Astrocyte of the spinal cord (primary cell): ENCODE measurements at regions not wholly inside any gene's neighbourhood (a gene's known extent, or its start where the extent isn't known, plus 50 kb on each side); places are given as distances from the start of the nearest gene placed in this dataset.

Experiments used
- DNase-seq: peaks from one replicate; pipeline ENCODE4 v3.0.0; 2011; ENCODE audit warnings: low read depth, low spot score
- H3K4me3 ChIP-seq: 2 replicates; pipeline ENCODE4 v1.5.1; 2011; ENCODE audit warnings: low read depth, mild to moderate bottlenecking, low read length, moderate library complexity
- in situ Hi-C: cut with HindIII; loops from 2 replicates; pipeline ENCODE4 v1.10.0; 2017; ENCODE audit warnings: low sequenced_read_pairs
- TF ChIP-seq, protein P1 (sequence below): IDR thresholded peaks from 2 replicates; pipeline ENCODE4 v1.5.1; 2012; ENCODE audit warnings: low read depth, mild to moderate bottlenecking, low read length, inconsistent platforms

- DNase-seq = peak; percentile 91
- no peak overlapping the region for H3K4me3 ChIP-seq
- TF ChIP-seq, protein P1, sequence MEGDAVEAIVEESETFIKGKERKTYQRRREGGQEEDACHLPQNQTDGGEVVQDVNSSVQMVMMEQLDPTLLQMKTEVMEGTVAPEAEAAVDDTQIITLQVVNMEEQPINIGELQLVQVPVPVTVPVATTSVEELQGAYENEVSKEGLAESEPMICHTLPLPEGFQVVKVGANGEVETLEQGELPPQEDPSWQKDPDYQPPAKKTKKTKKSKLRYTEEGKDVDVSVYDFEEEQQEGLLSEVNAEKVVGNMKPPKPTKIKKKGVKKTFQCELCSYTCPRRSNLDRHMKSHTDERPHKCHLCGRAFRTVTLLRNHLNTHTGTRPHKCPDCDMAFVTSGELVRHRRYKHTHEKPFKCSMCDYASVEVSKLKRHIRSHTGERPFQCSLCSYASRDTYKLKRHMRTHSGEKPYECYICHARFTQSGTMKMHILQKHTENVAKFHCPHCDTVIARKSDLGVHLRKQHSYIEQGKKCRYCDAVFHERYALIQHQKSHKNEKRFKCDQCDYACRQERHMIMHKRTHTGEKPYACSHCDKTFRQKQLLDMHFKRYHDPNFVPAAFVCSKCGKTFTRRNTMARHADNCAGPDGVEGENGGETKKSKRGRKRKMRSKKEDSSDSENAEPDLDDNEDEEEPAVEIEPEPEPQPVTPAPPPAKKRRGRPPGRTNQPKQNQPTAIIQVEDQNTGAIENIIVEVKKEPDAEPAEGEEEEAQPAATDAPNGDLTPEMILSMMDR = no peak
- in situ Hi-C loops = no loop called here
Observed at GRCh38 chr1:67978890-67979516, 71.4 kb downstream of the DIRAS3 start.

DNA sequence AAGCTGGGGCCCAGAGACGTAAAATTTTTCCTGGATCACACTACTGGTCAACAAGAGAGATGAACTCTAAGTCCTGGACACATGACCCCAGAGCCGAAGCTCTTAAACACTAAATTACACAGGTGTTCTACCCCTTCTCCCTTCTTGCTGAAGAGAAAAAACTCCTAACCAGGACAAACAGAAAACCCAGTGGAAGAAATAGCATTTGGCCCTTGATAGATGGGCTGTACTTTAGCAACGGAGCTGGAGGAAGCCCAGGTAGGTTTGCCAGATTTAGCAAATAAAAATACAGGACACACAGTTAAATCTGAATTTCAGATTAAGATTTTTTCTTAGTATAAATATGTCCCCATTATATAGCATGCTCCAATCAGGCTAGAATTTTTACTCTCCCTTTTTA, 72.7 kb downstream of the DIRAS3 start:
- in situ Hi-C loops = no loop called here
- no peak for DNase-seq
- TF ChIP-seq, protein P1 = no peak
- H3K4me3 ChIP-seq = no peak overlapping the region

- no peak overlapping the region for H3K4me3 ChIP-seq
- peak; percentile 31 for DNase-seq
- in situ Hi-C loops = no loop called here
- TF ChIP-seq, protein P1 = no peak
Observed at GRCh38 chr1:67973051-67973450, 77.4 kb downstream of the DIRAS3 start.

GRCh38 chr1:67970088-67970487, 80.3 kb downstream of the DIRAS3 start:
- TF ChIP-seq, protein P1 = no peak
- peak; percentile 89 for DNase-seq
- in situ Hi-C loops = no loop called here
- H3K4me3 ChIP-seq = no peak overlapping the region

- in situ Hi-C loops = no loop called here
- TF ChIP-seq, protein P1 = no peak
- H3K4me3 ChIP-seq = no peak overlapping the region
- DNase-seq = no peak
Observed at GRCh38 chr1:67969446-67969845, 81.0 kb downstream of the DIRAS3 start.

GRCh38 chr1:67966666-67967009, 83.8 kb downstream of the DIRAS3 start:
- in situ Hi-C loops = no loop called here
- H3K4me3 ChIP-seq = no peak overlapping the region
- TF ChIP-seq, protein P1 = no peak
- no peak for DNase-seq
